ENCODE measurements at regions not wholly inside any gene's neighbourhood (a gene's known extent, or its start where the extent isn't known, plus 50 kb on each side); places are given as distances from the start of the nearest gene placed in this dataset.

- H3K27ac Mint-ChIP-seq, result no peak overlapping the region
- CTCF ChIA-PET, result no interaction called here
- H3K4me3 Mint-ChIP-seq, result no peak overlapping the region
- peaks cover 14% of the 10 kb centered on the region for H3K27me3 Mint-ChIP-seq
- H3K9me3 Mint-ChIP-seq, result no peaks in the 10 kb centered on the region
- peaks cover 17% of the 10 kb centered on the region for H3K4me1 Mint-ChIP-seq (ENCODE audit: low read depth)
- no peaks in the 10 kb centered on the region for H3K36me3 Mint-ChIP-seq (ENCODE audit: low read depth)
- POLR2A ChIA-PET, result no interaction called here
- ATAC-seq (no peak), DNase-seq (no peak)
- intact Hi-C loops (cut with micrococcal nuclease), result no loop called here
- TF ChIP-seq, protein P1, sequence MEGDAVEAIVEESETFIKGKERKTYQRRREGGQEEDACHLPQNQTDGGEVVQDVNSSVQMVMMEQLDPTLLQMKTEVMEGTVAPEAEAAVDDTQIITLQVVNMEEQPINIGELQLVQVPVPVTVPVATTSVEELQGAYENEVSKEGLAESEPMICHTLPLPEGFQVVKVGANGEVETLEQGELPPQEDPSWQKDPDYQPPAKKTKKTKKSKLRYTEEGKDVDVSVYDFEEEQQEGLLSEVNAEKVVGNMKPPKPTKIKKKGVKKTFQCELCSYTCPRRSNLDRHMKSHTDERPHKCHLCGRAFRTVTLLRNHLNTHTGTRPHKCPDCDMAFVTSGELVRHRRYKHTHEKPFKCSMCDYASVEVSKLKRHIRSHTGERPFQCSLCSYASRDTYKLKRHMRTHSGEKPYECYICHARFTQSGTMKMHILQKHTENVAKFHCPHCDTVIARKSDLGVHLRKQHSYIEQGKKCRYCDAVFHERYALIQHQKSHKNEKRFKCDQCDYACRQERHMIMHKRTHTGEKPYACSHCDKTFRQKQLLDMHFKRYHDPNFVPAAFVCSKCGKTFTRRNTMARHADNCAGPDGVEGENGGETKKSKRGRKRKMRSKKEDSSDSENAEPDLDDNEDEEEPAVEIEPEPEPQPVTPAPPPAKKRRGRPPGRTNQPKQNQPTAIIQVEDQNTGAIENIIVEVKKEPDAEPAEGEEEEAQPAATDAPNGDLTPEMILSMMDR (IDR thresholded peaks at IDR 0.05), result no peak
Measured at GRCh38 chr2:8236391-8236790, 445.5 kb upstream of the ID2 start.

DNA sequence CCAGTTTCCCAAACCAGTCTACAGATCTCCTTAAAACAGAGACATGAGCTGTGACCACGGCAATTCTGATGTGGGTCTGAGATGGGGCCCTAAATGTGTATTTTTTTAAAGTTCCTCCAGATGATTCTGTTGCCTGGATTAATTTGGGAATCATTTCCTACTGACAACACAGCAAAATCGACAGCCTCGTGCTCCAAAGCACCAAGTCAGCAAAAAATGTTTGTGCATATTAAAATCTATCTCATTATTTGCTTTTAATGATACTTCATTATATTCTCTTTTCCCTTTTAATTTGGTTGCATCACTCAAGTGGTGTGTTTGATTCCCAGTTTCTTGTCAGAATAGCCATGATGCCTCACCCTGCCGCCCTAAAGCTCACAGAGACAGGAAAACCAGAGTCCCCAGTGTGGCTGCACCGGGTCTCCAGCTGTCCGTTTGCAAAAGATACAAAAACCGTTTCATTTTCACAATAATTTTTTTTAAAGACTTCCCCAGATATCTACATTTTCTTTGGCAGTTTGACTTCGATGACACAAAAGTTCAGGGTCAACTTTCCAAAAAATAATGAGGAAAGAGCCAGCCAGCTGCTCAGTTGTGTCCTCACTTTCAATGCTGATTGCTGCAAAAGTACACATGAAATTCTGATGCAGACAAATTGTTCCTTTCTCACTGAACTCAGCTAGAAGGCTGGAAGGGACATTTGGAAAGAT is 443.2 kb upstream of the ID2 start:
- Mint-ChIP-seq H3K36me3 (ENCODE audit: low read depth) (peaks cover 2% of the 10 kb centered on the region), H3K4me1 (ENCODE audit: low read depth) (peaks cover 17% of the 10 kb centered on the region), H3K27me3 (peaks cover 14% of the 10 kb centered on the region), H3K27ac (no peak overlapping the region), H3K4me3 (no peak overlapping the region), H3K9me3 (peaks cover 3% of the 10 kb centered on the region)
- POLR2A ChIA-PET, result interaction anchor here (0.6 to 1.0 kb wide), 2 partner anchors 305 to 512 kb away, joined by 3 read pairs; no protein-coding TSS in a partner anchor
- intact Hi-C loops (cut with micrococcal nuclease), result no loop called here
- DNase-seq, result no peak
- no peak for ATAC-seq
- CTCF ChIA-PET, result no interaction called here
- TF ChIP-seq, protein P1 (IDR thresholded peaks at IDR 0.05), result no peak

DNA sequence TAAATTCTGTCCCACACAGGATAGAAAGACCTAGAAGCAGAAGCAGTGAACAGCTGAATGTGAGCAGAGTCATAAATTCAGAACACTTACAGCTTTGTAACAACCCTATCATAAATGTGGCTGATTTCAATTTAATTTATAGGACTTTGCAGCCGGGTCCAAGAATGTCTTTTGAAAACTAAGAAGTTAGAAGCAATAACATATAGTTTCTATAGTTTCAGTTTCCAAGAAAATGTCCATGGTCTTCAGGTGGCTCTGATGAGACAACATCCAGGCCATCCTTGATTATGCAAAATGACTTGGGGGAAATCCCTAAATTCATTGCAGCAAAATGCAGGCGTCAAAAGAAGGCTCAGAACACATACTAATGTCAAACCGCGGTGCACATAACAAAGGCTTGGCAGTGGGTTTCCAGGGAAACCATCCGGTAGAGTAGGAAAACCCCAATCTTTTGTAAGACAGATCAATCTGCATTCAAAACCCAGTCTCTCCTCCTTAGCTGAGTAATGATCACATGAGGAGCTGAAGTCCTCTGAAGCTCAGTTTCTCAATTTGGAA is 442.2 kb upstream of the ID2 start:
- ChIA-PET POLR2A (interaction anchor here (1.0 kb wide), 2 partner anchors 62 to 513 kb away, joined by 3 read pairs; no protein-coding TSS in a partner anchor), CTCF (no interaction called here)
- Mint-ChIP-seq H3K27ac (no peak overlapping the region), H3K9me3 (peaks cover 8% of the 10 kb centered on the region), H3K27me3 (peaks cover 14% of the 10 kb centered on the region), H3K4me1 (ENCODE audit: low read depth) (peaks cover 17% of the 10 kb centered on the region), H3K4me3 (no peak overlapping the region), H3K36me3 (ENCODE audit: low read depth) (peaks cover 2% of the 10 kb centered on the region)
- DNase-seq (peak; percentile 72), ATAC-seq (peak; percentile 90)
- intact Hi-C loops (cut with micrococcal nuclease), result no loop called here
- TF ChIP-seq, protein P1 (IDR thresholded peaks at IDR 0.05), result no peak

DNA sequence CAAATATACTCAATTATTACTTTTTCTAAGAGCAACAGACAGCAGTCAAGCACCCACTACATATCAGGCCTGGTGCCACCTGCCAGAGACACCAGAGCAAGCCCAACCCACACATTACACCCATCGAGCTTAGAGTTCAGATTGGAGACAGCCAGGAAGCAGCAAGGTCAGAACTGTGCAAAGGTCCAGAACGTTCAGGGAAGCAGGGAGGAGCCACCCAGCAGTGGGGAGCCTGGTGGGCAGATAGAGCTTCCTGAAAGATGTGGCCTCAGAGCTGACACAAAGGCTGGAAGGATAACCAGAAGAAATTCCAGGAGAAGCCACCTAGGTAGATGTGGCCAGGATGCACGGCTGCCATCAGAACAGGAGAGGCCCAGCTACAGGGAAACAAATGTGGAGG is 440.5 kb upstream of the ID2 start:
- H3K4me1 Mint-ChIP-seq (ENCODE audit: low read depth), result peaks cover 17% of the 10 kb centered on the region
- H3K27ac Mint-ChIP-seq, result no peak overlapping the region
- ATAC-seq (no peak), DNase-seq (no peak)
- TF ChIP-seq, protein P1 (IDR thresholded peaks at IDR 0.05), result no peak
- H3K27me3 Mint-ChIP-seq, result peaks cover 10% of the 10 kb centered on the region
- H3K36me3 Mint-ChIP-seq (ENCODE audit: low read depth), result peaks cover 2% of the 10 kb centered on the region
- H3K9me3 Mint-ChIP-seq, result peaks cover 9% of the 10 kb centered on the region
- intact Hi-C loops (cut with micrococcal nuclease), result no loop called here
- ChIA-PET POLR2A (no interaction called here), CTCF (no interaction called here)
- no peak overlapping the region for H3K4me3 Mint-ChIP-seq

GRCh38 chr2:8242739-8243138 is 439.1 kb upstream of the ID2 start:
- Mint-ChIP-seq H3K27me3 (peaks cover 7% of the 10 kb centered on the region), H3K9me3 (peaks cover 9% of the 10 kb centered on the region), H3K27ac (no peak overlapping the region), H3K4me3 (no peak overlapping the region), H3K36me3 (ENCODE audit: low read depth) (peaks cover 2% of the 10 kb centered on the region), H3K4me1 (ENCODE audit: low read depth) (peaks cover 17% of the 10 kb centered on the region)
- ChIA-PET POLR2A (interaction anchor here (0.8 kb wide), 1 partner anchor 14 kb away, joined by 3 read pairs; no protein-coding TSS in a partner anchor), CTCF (no interaction called here)
- DNase-seq (no peak), ATAC-seq (no peak)
- intact Hi-C loops (cut with micrococcal nuclease), result no loop called here
- TF ChIP-seq, protein P1 (IDR thresholded peaks at IDR 0.05), result no peak
